ENCODE measurements at regions not wholly inside any gene's neighbourhood (a gene's known extent, or its start where the extent isn't known, plus 50 kb on each side); places are given as distances from the start of the nearest gene placed in this dataset.

DNA sequence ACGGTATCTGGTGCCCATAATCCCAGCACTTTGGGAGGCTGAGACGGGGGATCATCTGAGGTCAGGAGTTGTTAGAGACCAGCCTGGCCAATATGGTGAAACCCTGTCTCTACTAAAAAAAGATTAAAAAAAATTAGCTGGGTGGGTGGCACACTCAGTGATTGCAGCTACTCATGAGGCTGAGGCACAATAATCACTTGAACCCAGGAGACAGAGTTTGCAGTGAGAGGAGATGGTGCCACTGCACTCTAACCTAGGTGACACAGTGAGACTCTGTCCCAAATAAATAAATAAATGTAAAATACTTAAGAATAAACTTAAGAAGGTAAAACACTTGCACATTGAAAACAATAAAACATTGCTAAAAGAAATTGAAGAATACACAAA lies 90.4 kb downstream of the ZNF280B start:
- H3F3A ChIP-seq (ENCODE audit: low read depth) = no peaks in the 10 kb centered on the region
- H3K27me3 ChIP-seq = peaks cover 100% of the 10 kb centered on the region
- no peak overlapping the region for H3K4me3 ChIP-seq
- H3K4me1 Mint-ChIP-seq = no peaks in the 10 kb centered on the region
- peaks cover 4% of the 10 kb centered on the region for H3K9me3 Mint-ChIP-seq
- H3K27ac ChIP-seq = no peak overlapping the region
- no peak overlapping the region for H3K4me2 ChIP-seq
- H3K36me3 ChIP-seq = no peaks in the 10 kb centered on the region
- H3K9me3 ChIP-seq (ENCODE audit: low read depth) = no peaks in the 10 kb centered on the region
- H3K4me3 Mint-ChIP-seq = no peak overlapping the region
- no peaks in the 10 kb centered on the region for H3K36me3 Mint-ChIP-seq
- TF ChIP-seq EZH2phosphoT487 (IDR thresholded peaks at IDR 0.05) (no peak), EZH2 (IDR thresholded peaks at IDR 0.05) (no peak)
- TF ChIP-seq, protein P1, sequence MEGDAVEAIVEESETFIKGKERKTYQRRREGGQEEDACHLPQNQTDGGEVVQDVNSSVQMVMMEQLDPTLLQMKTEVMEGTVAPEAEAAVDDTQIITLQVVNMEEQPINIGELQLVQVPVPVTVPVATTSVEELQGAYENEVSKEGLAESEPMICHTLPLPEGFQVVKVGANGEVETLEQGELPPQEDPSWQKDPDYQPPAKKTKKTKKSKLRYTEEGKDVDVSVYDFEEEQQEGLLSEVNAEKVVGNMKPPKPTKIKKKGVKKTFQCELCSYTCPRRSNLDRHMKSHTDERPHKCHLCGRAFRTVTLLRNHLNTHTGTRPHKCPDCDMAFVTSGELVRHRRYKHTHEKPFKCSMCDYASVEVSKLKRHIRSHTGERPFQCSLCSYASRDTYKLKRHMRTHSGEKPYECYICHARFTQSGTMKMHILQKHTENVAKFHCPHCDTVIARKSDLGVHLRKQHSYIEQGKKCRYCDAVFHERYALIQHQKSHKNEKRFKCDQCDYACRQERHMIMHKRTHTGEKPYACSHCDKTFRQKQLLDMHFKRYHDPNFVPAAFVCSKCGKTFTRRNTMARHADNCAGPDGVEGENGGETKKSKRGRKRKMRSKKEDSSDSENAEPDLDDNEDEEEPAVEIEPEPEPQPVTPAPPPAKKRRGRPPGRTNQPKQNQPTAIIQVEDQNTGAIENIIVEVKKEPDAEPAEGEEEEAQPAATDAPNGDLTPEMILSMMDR (IDR thresholded peaks at IDR 0.05) = no peak
- no peak for DNase-seq (ENCODE audit: low spot score)
- peaks cover 4% of the 10 kb centered on the region for H3K4me1 ChIP-seq
- H3K27me3 Mint-ChIP-seq (ENCODE audit: insufficient read depth, low read depth) = peaks cover 6% of the 10 kb centered on the region
- no peaks in the 10 kb centered on the region for H4K20me1 ChIP-seq (ENCODE audit: low read depth)
- no peak overlapping the region for H3K9ac ChIP-seq
- H3K27ac Mint-ChIP-seq = no peak overlapping the region
- no peak overlapping the region for H2AFZ ChIP-seq (replicated peaks)
- no peaks in the 10 kb centered on the region for H3K79me2 ChIP-seq (ENCODE audit: low read depth)

- Histone ChIP-seq H3K4me3 (no peak overlapping the region), H3K9ac (no peak overlapping the region), H2AFZ (replicated peaks) (no peak overlapping the region), H3K36me3 (no peaks in the 10 kb centered on the region), H3K27ac (no peak overlapping the region), H3K4me1 (peaks cover 5% of the 10 kb centered on the region), H3F3A (ENCODE audit: low read depth) (no peaks in the 10 kb centered on the region), H3K27me3 (peaks cover 100% of the 10 kb centered on the region), H3K4me2 (no peak overlapping the region), H3K9me3 (ENCODE audit: low read depth) (no peaks in the 10 kb centered on the region), H3K79me2 (ENCODE audit: low read depth) (no peaks in the 10 kb centered on the region), H4K20me1 (ENCODE audit: low read depth) (no peaks in the 10 kb centered on the region)
- H3K4me1 Mint-ChIP-seq = no peaks in the 10 kb centered on the region
- peaks cover 4% of the 10 kb centered on the region for H3K27me3 Mint-ChIP-seq (ENCODE audit: insufficient read depth, low read depth)
- no peaks in the 10 kb centered on the region for H3K36me3 Mint-ChIP-seq
- H3K27ac Mint-ChIP-seq = no peak overlapping the region
- TF ChIP-seq EZH2 (IDR thresholded peaks at IDR 0.05) = no peak
- TF ChIP-seq, protein P1 (IDR thresholded peaks at IDR 0.05) = no peak
- no peak for TF ChIP-seq EZH2phosphoT487 (IDR thresholded peaks at IDR 0.05)
- no peak overlapping the region for H3K4me3 Mint-ChIP-seq
- DNase-seq (ENCODE audit: low spot score) = no peak
- peaks cover 1% of the 10 kb centered on the region for H3K9me3 Mint-ChIP-seq
Observed at GRCh38 chr22:22418957-22419356, 89.6 kb downstream of the ZNF280B start.

DNA sequence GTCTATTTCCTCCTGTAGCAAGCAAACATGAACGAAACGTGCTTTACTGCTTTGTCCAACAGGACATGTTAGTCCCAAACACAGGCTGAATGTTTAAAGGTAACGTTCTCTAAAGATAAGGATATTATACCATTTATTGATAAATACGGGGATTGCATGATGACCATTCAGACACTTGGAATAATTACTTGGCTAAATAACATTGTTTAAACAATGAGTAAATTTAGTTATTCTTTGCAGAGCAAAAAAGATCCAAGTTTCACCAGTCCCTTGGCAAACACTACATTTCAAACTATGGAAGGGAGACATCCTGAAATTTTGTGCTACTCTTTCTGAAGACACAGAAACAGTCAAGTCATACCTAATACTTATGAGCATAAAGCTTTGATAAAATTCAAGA lies 88.0 kb downstream of the ZNF280B start:
- Mint-ChIP-seq H3K27ac (no peak overlapping the region), H3K4me1 (peaks cover 4% of the 10 kb centered on the region), H3K36me3 (no peaks in the 10 kb centered on the region), H3K9me3 (peaks cover 4% of the 10 kb centered on the region), H3K4me3 (no peak overlapping the region), H3K27me3 (ENCODE audit: insufficient read depth, low read depth) (peaks cover 5% of the 10 kb centered on the region)
- Histone ChIP-seq H3K9ac (no peak overlapping the region), H3K36me3 (no peaks in the 10 kb centered on the region), H3K79me2 (ENCODE audit: low read depth) (no peaks in the 10 kb centered on the region), H3K27ac (no peak overlapping the region), H3K4me1 (peaks cover 5% of the 10 kb centered on the region), H3K9me3 (ENCODE audit: low read depth) (no peaks in the 10 kb centered on the region), H3F3A (ENCODE audit: low read depth) (no peaks in the 10 kb centered on the region), H3K4me3 (no peak overlapping the region), H3K4me2 (no peak overlapping the region), H3K27me3 (peaks cover 100% of the 10 kb centered on the region), H2AFZ (replicated peaks) (no peak overlapping the region), H4K20me1 (ENCODE audit: low read depth) (no peaks in the 10 kb centered on the region)
- TF ChIP-seq, protein P1 (IDR thresholded peaks at IDR 0.05) = no peak
- TF ChIP-seq EZH2 (IDR thresholded peaks at IDR 0.05) (no peak), EZH2phosphoT487 (IDR thresholded peaks at IDR 0.05) (no peak)
- DNase-seq (ENCODE audit: low spot score) = no peak

All from neural progenitor cell (in vitro differentiated cells).